Urinary bladder (tissue), 3 donors: ENCODE measurements at regions not wholly inside any gene's neighbourhood (a gene's known extent, or its start where the extent isn't known, plus 50 kb on each side); places are given as distances from the start of the nearest gene placed in this dataset.
A peak's percentile ranks its signal among the peaks of the same experiment; 100 is the strongest.
"Not testable (repeated sequence)": the region's sequence is repeated elsewhere in the genome, so short reads cannot be mapped to it uniquely, and the experiment has no call there.

Source experiments
- DNase-seq: peaks from one replicate; pipeline ENCODE4 v3.0.0-alpha.2; 2015; ENCODE audit errors: extremely low spot score
- H3K27ac ChIP-seq: one replicate; pipeline ENCODE4 v1.5.1; 2013; ENCODE audit warnings: low read depth, mild to moderate bottlenecking, moderate library complexity
- H3K36me3 ChIP-seq: one replicate; pipeline ENCODE4 v1.6.1; 2013; ENCODE audit warnings: mild to moderate bottlenecking, moderate library complexity; ENCODE audit not compliant: insufficient read depth
- H3K4me1 ChIP-seq: one replicate; pipeline ENCODE4 v1.6.1; 2013; ENCODE audit warnings: mild to moderate bottlenecking, moderate library complexity; ENCODE audit not compliant: insufficient read depth
- H3K4me3 ChIP-seq: one replicate; pipeline ENCODE4 v1.5.1; 2013; ENCODE audit warnings: low read depth, low read length
- WGBS: extraction: QIAGEN DNeasy Blood & Tissue Kit; methylation state at CpG from one replicate; pipeline ENCODE4 v1.1.7; 2013; 5-methylcytosine and 5-hydroxymethylcytosine counted together
- donor health status: healthy with polysubstance abuse.
- donor health status: healthy.

- no peak for DNase-seq
- no peak overlapping the region for H3K4me3 ChIP-seq
- 90% methylated on average over 2 of the region's 2 CpGs for WGBS
- H3K27ac ChIP-seq: no peak overlapping the region
- no peaks in the 10 kb centered on the region for H3K4me1 ChIP-seq
- H3K36me3 ChIP-seq: no peaks in the 10 kb centered on the region
These were observed 99.0 kb upstream of the GDNF start for GRCh38 chr5:37938861-37939260.

- Histone ChIP-seq H3K4me3 (no peak overlapping the region), H3K36me3 (no peaks in the 10 kb centered on the region), H3K4me1 (no peaks in the 10 kb centered on the region), H3K27ac (no peak overlapping the region)
- WGBS: 62% methylated on average over 4 of the region's 4 CpGs
- DNase-seq: no peak
These were observed 98.4 kb upstream of the GDNF start for GRCh38 chr5:37938076-37938852.

- no peak overlapping the region for H3K4me3 ChIP-seq
- H3K27ac ChIP-seq: no peak overlapping the region
- no peaks in the 10 kb centered on the region for H3K4me1 ChIP-seq
- WGBS: 93% methylated on average over 5 of the region's 5 CpGs
- no peak for DNase-seq
- H3K36me3 ChIP-seq: no peaks in the 10 kb centered on the region
These were observed 96.2 kb upstream of the GDNF start for GRCh38 chr5:37936091-37936490.

DNA sequence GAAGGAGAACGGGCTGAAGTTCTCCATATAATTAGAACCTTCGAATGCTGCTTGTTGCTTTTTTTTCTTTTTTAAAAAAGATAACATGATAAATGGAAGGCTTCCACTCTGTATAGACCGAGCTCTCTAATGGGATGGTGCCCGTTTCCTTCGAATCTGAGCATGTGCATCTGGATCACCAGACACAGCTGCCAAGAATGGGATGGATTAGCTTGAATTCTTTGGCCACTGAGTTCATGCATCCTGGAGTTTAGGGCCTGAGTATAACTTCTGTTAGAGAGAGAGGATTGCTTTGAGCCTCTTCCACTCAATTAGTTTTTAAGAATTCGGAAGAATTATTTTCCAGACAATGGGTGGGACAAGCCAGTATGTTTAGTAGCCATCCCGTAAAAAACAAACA is 93.7 kb upstream of the GDNF start:
- no peaks in the 10 kb centered on the region for H3K36me3 ChIP-seq
- no peak for DNase-seq
- no peak overlapping the region for H3K4me3 ChIP-seq
- H3K4me1 ChIP-seq: no peaks in the 10 kb centered on the region
- 52% methylated on average over 7 of the region's 7 CpGs for WGBS
- no peak overlapping the region for H3K27ac ChIP-seq

DNA sequence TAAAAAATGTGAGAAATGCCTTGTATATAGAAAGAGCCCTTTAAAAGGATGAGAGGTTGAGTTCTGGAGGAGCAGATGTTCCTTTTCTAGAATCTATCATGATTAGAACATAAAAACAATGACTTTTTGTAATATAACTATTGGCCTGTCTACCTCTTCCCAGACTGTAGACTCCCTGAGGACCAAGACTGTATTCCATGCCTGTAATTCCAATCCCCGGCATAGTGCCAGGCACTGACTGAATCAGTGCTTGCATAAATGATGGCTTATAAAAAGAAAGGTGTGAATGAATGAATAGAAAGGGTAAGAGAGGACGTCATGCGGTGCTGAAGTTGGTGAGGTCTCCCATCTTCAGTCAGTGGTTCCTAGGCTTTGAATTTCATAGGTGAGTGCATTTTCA is 92.6 kb upstream of the GDNF start:
- WGBS: 86% methylated on average over 3 of the region's 3 CpGs
- DNase-seq: no peak
- no peaks in the 10 kb centered on the region for H3K4me1 ChIP-seq
- H3K27ac ChIP-seq: no peak overlapping the region
- H3K4me3 ChIP-seq: no peak overlapping the region
- no peaks in the 10 kb centered on the region for H3K36me3 ChIP-seq

DNA sequence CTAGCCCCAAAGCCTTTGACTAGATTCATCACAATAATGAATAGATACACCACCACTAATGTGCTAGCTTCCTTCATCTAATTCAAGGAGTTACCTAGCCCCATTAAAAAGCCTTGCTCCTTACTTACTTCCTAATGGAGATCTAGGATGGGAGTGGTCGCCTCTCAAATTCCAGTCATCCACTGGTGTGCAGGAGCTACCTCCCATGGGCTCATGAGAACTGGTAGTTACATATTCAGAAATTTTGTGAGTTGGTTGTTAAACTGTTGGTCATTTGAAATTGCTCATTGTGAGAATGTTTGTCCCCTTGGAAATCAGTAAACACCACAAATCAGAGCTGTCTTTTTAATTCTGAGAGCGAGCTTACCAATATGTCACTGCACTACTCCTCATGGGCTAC is 91.7 kb upstream of the GDNF start:
- Histone ChIP-seq H3K27ac (no peak overlapping the region), H3K4me3 (no peak overlapping the region), H3K4me1 (no peaks in the 10 kb centered on the region), H3K36me3 (no peaks in the 10 kb centered on the region)
- DNase-seq: no peak
- 98% methylated on average over 2 of the region's 2 CpGs for WGBS

DNA sequence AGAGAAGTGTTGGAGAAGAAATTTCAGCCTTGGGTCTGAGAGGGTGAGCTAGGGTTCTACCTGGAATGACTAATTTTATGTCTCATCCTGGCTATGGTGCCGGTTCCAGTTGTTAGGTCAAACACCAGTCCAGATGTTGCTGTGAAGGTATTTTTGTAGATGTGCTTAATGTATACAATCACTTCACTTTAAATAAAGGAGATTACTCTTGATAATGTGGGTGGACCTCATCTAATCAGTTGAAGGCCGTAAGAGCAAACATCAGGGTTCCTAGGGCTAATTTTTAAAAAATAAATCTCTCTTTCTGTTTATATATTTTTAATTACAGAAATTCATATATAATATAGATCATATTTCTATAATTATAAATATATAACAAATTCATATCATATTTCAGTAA is 90.5 kb upstream of the GDNF start:
- no peak overlapping the region for H3K27ac ChIP-seq
- no peaks in the 10 kb centered on the region for H3K36me3 ChIP-seq
- no peak for DNase-seq
- 94% methylated on average over 2 of the region's 2 CpGs for whole genome bisulfite sequencing
- H3K4me1 ChIP-seq: no peaks in the 10 kb centered on the region
- no peak overlapping the region for H3K4me3 ChIP-seq

GRCh38 chr5:37929791-37930190 is 90.0 kb upstream of the GDNF start:
- Histone ChIP-seq H3K36me3 (no peaks in the 10 kb centered on the region), H3K4me1 (no peaks in the 10 kb centered on the region), H3K4me3 (no peak overlapping the region), H3K27ac (no peak overlapping the region)
- 91% methylated on average over 6 of the region's 6 CpGs for WGBS
- DNase-seq: no peak

DNA sequence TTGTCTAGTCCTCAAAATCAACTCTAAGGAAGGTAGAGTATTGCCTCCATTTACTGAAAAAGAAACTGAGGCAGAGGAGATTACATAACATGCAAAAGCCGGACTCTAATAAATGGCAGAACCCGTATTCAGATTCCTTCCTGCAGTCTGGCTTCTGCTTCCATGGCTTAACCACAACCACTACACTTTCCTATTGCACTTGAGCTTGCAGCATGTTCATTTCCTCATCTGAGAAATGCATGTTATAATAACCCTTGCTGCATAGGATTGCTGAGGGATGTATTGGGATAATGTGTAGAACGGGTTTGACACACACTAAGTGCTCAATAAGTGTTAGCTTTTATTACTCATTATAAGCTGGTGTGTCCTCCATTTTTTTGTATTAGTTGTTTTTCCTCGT is 87.9 kb upstream of the GDNF start:
- not testable (repeated sequence) for DNase-seq, H3K27ac ChIP-seq, H3K36me3 ChIP-seq, H3K4me1 ChIP-seq, H3K4me3 ChIP-seq
- WGBS: 93% methylated on average over 2 of the region's 4 CpGs

- H3K4me3 ChIP-seq: no peak overlapping the region
- H3K36me3 ChIP-seq: no peaks in the 10 kb centered on the region
- no peaks in the 10 kb centered on the region for H3K4me1 ChIP-seq
- no peak overlapping the region for H3K27ac ChIP-seq
- WGBS: 80% methylated on average over 2 of the region's 2 CpGs
- no peak for DNase-seq
These were observed 86.9 kb upstream of the GDNF start for GRCh38 chr5:37926732-37927131.

DNA sequence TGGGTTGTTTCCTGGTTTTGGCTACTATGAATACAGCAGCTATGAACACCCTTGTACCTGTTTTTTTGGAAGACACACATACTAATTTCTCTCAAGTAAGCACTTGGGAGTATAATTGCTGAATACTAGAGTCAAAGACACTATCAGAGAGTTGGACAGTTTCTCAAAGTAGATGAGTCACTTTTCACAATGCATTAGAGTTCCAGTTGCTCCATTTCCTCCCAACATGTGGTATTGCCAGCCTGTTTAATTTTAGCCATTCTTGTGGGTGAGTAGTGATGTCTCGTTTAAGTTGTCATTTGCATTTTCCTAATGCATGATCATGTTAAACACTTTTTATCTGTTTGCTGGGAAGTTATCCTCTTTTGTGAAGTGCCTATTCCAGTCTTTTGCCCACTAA is 81.6 kb upstream of the GDNF start:
- Histone ChIP-seq H3K4me1 (no peaks in the 10 kb centered on the region), H3K27ac (no peak overlapping the region), H3K4me3 (no peak overlapping the region), H3K36me3 (no peaks in the 10 kb centered on the region)
- DNase-seq: no peak
- WGBS: 89% methylated on average over 1 of the region's 1 CpG

GRCh38 chr5:37918424-37918823 is 78.6 kb upstream of the GDNF start:
- 15% methylated on average over 1 of the region's 1 CpG for WGBS
- no peaks in the 10 kb centered on the region for H3K36me3 ChIP-seq
- H3K4me3 ChIP-seq: no peak overlapping the region
- no peak overlapping the region for H3K27ac ChIP-seq
- no peaks in the 10 kb centered on the region for H3K4me1 ChIP-seq
- peak; percentile 73 for DNase-seq

GRCh38 chr5:37916525-37916924 is 76.7 kb upstream of the GDNF start:
- Histone ChIP-seq H3K36me3 (no peaks in the 10 kb centered on the region), H3K4me3 (no peak overlapping the region), H3K27ac (no peak overlapping the region), H3K4me1 (no peaks in the 10 kb centered on the region)
- no peak for DNase-seq
- 88% methylated on average over 5 of the region's 5 CpGs for WGBS

GRCh38 chr5:37915097-37915736 is 75.4 kb upstream of the GDNF start:
- no peak for DNase-seq
- Histone ChIP-seq H3K4me1 (no peaks in the 10 kb centered on the region), H3K4me3 (no peak overlapping the region), H3K27ac (no peak overlapping the region), H3K36me3 (no peaks in the 10 kb centered on the region)
- 86% methylated on average over 4 of the region's 4 CpGs for WGBS
